B cell (primary cell): ENCODE measurements at regions not wholly inside any gene's neighbourhood (a gene's known extent, or its start where the extent isn't known, plus 50 kb on each side); places are given as distances from the start of the nearest gene placed in this dataset.

Experiments used
- ATAC-seq: fragments of 200-7000 bp; cut with Tn5 transposase; one replicate; pipeline ENCODE4 v1.10.0; 2021; ENCODE audit warnings: low read depth, mild to moderate bottlenecking, moderate number of reproducible peaks, moderate library complexity
- CTCF ChIA-PET: fragments of 350-600 bp; sonication (Branson Sonifier 250); formaldehyde crosslinking; loops from one replicate; lab custom pipeline; 2021; ENCODE audit warnings: antibody characterized with exemption, inconsistent platforms; lab: Charles Lee
- POLR2A ChIA-PET: fragments of 350-600 bp; sonication (Branson Sonifier 250); formaldehyde crosslinking; loops from one replicate; lab custom pipeline; 2021; ENCODE audit warnings: antibody characterized with exemption; lab: Charles Lee
- DNase-seq: peaks from one replicate; pipeline ENCODE4 v3.0.0; 2013
- H2AFZ ChIP-seq: 2 replicates; pipeline ENCODE4 v1.6.1; 2012; ENCODE audit warnings: mild to moderate bottlenecking, low read depth, low read length; ENCODE audit not compliant: insufficient read depth, poor library complexity, severe bottlenecking
- H3K27ac ChIP-seq, 2 donors: 1 replicate in 1 of 2; 2 replicates in 1 of 2; pipeline ENCODE4 v1.5.1; 2012 to 2013; ENCODE audit warnings: low read length in 2 of 2, mild to moderate bottlenecking in 2 of 2, moderate library complexity in 1 of 2
- H3K27me3 ChIP-seq, 4 experiments: fragments of 200-600 bp in 1 of 4; sonication (generic) in 1 of 4; replicated peaks in 1 of 4; 1 replicate in 2 of 4; 2 replicates in 2 of 4; pipeline versions ENCODE4 v1.6.1 to v1.7.0; 2013 to 2016; ENCODE audit warnings: low read length in 3 of 4, mild to moderate bottlenecking in 2 of 4, mixed read lengths in 1 of 4, moderate library complexity in 1 of 4; ENCODE audit not compliant: insufficient read depth in 4 of 4, control insufficient read depth in 3 of 4; ENCODE audit errors: control extremely low read depth in 1 of 4
- H3K36me3 ChIP-seq, 2 experiments: replicated peaks in 1 of 2; 1 replicate in 1 of 2; 2 replicates in 1 of 2; pipeline versions ENCODE4 v1.6.1 to v1.7.1; 2013; ENCODE audit warnings: low read length in 1 of 2; ENCODE audit not compliant: insufficient read depth in 2 of 2, control insufficient read depth in 1 of 2; ENCODE audit errors: control extremely low read depth in 1 of 2, extremely low read depth in 1 of 2
- H3K4me1 ChIP-seq, 2 donors: fragments of 200-600 bp in 1 of 2; sonication (generic) in 1 of 2; 1 replicate in 1 of 2; 2 replicates in 1 of 2; pipeline versions ENCODE4 v1.5.1 to v1.6.1; 2013 to 2017; ENCODE audit warnings: low read length in 2 of 2; ENCODE audit not compliant: control insufficient read depth in 2 of 2, insufficient read depth in 2 of 2
- H3K4me2 ChIP-seq: replicated peaks from 2 replicates; pipeline ENCODE3; 2012; ENCODE audit warnings: mild to moderate bottlenecking, low read depth, low read length; ENCODE audit not compliant: poor library complexity, severe bottlenecking
- H3K4me3 ChIP-seq, 5 experiments: fragments of 200-600 bp in 1 of 5; sonication (generic) in 1 of 5; 1 replicate in 3 of 5; 2 replicates in 2 of 5; pipeline versions ENCODE4 v1.5.1 to v1.7.0; 2011 to 2016; ENCODE audit warnings: low read length in 4 of 5, mild to moderate bottlenecking in 4 of 5, low read depth in 2 of 5, control low read depth in 1 of 5, moderate library complexity in 1 of 5; ENCODE audit not compliant: insufficient read depth in 1 of 5; ENCODE audit errors: control extremely low read depth in 1 of 5, extremely low read depth in 1 of 5
- H3K79me2 ChIP-seq: fragments of 200-600 bp; sonication (generic); one replicate; pipeline ENCODE4 v1.6.0; 2016; ENCODE audit warnings: low read length; ENCODE audit not compliant: control insufficient read depth, insufficient read depth
- H3K9ac ChIP-seq: fragments of 200-600 bp; sonication (generic); 2 replicates; pipeline ENCODE4 v1.6.1; 2017; ENCODE audit warnings: mild to moderate bottlenecking, low read length, moderate library complexity
- H3K9me3 ChIP-seq, 3 donors: one replicate each; pipeline versions ENCODE4 v1.6.1 to v1.7.1; 2013; ENCODE audit warnings: low read length in 2 of 3; ENCODE audit not compliant: control insufficient read depth in 2 of 3, insufficient read depth in 1 of 3; ENCODE audit errors: control extremely low read depth in 1 of 3
- H4K20me1 ChIP-seq: 2 replicates; pipeline ENCODE4 v1.6.0; 2012; ENCODE audit warnings: mild to moderate bottlenecking, low read length; ENCODE audit not compliant: insufficient read depth, control insufficient read depth, poor library complexity, severe bottlenecking
- H3K27ac Mint-ChIP-seq: one replicate; pipeline ENCODE4 v1.8.0; 2021; ENCODE audit warnings: mixed read lengths
- H3K27me3 Mint-ChIP-seq: one replicate; pipeline ENCODE4 v1.8.0; 2021; ENCODE audit warnings: mixed read lengths
- H3K4me1 Mint-ChIP-seq: one replicate; pipeline ENCODE4 v1.8.0; 2021; ENCODE audit warnings: mixed read lengths
- H3K4me3 Mint-ChIP-seq: one replicate; pipeline ENCODE4 v1.8.0; 2021; ENCODE audit warnings: mixed read lengths
- H3K9me3 Mint-ChIP-seq: one replicate; pipeline ENCODE4 v1.8.0; 2022; ENCODE audit warnings: mixed read lengths; ENCODE audit not compliant: insufficient read depth
- CTCF ChIP-seq: fragments of 200-600 bp; IDR thresholded peaks from one replicate; pipeline ENCODE4 v1.8.0; 2022; ENCODE audit warnings: antibody characterized with exemption, mild to moderate bottlenecking
- EZH2 ChIP-seq: IDR thresholded peaks from 2 replicates; pipeline ENCODE4 v1.6.1; 2012; ENCODE audit warnings: borderline replicate concordance, low read depth, mild to moderate bottlenecking, moderate library complexity, low read length; ENCODE audit not compliant: insufficient read depth, poor library complexity, severe bottlenecking
- WGBS: methylation state at CpG from one replicate; pipeline ENCODE4 v1.1.5; 2013; ENCODE audit warnings: missing lambda C conversion rate; ENCODE audit not compliant: insufficient coverage; 5-methylcytosine and 5-hydroxymethylcytosine counted together
- intact Hi-C: fragments of 100-400 bp; cut with micrococcal nuclease; formaldehyde crosslinking; loops from one replicate; pipeline ENCODE4 v1.10.0; 2022

- ATAC-seq (no peak), DNase-seq (no peak)
- H3K4me2 ChIP-seq = no peak overlapping the region
- no peak overlapping the region for H3K27ac Mint-ChIP-seq
- TF ChIP-seq EZH2 (no peak), CTCF (no peak)
- no peak overlapping the region for H3K4me3 Mint-ChIP-seq
- no peaks in the 10 kb centered on the region for H3K79me2 ChIP-seq
- H4K20me1 ChIP-seq = no peaks in the 10 kb centered on the region
- peaks cover 0 to 8% (median 5%) of the 10 kb centered on the region in 3 donors for H3K9me3 ChIP-seq
- H3K4me3 ChIP-seq = no peak overlapping the region
- no peak overlapping the region for H3K9ac ChIP-seq
- intact Hi-C loops = no loop called here
- peaks cover 8% of the 10 kb centered on the region for H3K9me3 Mint-ChIP-seq
- H3K27me3 ChIP-seq = no peaks in the 10 kb centered on the region
- no peaks in the 10 kb centered on the region for H3K4me1 Mint-ChIP-seq
- H3K36me3 ChIP-seq = no peaks in the 10 kb centered on the region
- no peaks in the 10 kb centered on the region for H3K27me3 Mint-ChIP-seq
- H3K4me1 ChIP-seq = no peaks in the 10 kb centered on the region
- ChIA-PET CTCF (no interaction called here), POLR2A (no interaction called here)
- H2AFZ ChIP-seq = no peak overlapping the region
- no CpG with 5 or more reads among the region's 2 CpGs for WGBS
- no peak overlapping the region for H3K27ac ChIP-seq
Observed at GRCh38 chr4:175414602-175415001, 397.5 kb downstream of the GPM6A start.

DNA sequence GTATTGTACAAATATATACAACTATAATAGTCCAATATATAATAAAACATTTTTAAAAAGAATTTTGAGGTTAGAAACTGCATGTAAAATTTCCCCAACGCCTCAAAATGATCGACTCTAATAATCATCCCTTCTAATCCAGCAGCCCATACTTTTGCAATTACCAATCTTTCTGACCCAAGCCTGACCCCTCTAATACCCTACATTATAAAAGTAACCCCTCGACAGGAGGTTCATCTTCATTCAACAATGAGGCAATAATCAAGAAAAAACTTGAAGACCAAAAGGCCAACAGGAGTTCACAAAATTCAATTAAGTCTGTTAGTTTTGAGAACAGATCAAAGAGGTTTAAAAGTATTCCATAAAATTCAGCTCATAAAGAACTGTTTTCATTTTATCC, 393.5 kb downstream of the GPM6A start:
- ChIA-PET CTCF (no interaction called here), POLR2A (no interaction called here)
- Histone ChIP-seq H3K9me3 (peaks cover 0 to 8% (median 5%) of the 10 kb centered on the region in 3 donors), H3K4me2 (no peak overlapping the region), H3K4me3 (no peak overlapping the region), H3K4me1 (no peaks in the 10 kb centered on the region), H4K20me1 (no peaks in the 10 kb centered on the region), H3K79me2 (no peaks in the 10 kb centered on the region), H3K27me3 (no peaks in the 10 kb centered on the region), H3K36me3 (no peaks in the 10 kb centered on the region), H2AFZ (no peak overlapping the region), H3K9ac (no peak overlapping the region), H3K27ac (no peak overlapping the region)
- intact Hi-C loops = no loop called here
- no peak for ATAC-seq
- H3K9me3 Mint-ChIP-seq = peaks cover 8% of the 10 kb centered on the region
- no peak overlapping the region for H3K4me3 Mint-ChIP-seq
- WGBS = 100% methylated on average over 1 of the region's 3 CpGs
- no peaks in the 10 kb centered on the region for H3K27me3 Mint-ChIP-seq
- no peaks in the 10 kb centered on the region for H3K4me1 Mint-ChIP-seq
- H3K27ac Mint-ChIP-seq = no peak overlapping the region
- no peak for DNase-seq
- TF ChIP-seq EZH2 (no peak), CTCF (no peak)
